ENCODE measurements at regions not wholly inside any gene's neighbourhood (a gene's known extent, or its start where the extent isn't known, plus 50 kb on each side); places are given as distances from the start of the nearest gene placed in this dataset.

DNA sequence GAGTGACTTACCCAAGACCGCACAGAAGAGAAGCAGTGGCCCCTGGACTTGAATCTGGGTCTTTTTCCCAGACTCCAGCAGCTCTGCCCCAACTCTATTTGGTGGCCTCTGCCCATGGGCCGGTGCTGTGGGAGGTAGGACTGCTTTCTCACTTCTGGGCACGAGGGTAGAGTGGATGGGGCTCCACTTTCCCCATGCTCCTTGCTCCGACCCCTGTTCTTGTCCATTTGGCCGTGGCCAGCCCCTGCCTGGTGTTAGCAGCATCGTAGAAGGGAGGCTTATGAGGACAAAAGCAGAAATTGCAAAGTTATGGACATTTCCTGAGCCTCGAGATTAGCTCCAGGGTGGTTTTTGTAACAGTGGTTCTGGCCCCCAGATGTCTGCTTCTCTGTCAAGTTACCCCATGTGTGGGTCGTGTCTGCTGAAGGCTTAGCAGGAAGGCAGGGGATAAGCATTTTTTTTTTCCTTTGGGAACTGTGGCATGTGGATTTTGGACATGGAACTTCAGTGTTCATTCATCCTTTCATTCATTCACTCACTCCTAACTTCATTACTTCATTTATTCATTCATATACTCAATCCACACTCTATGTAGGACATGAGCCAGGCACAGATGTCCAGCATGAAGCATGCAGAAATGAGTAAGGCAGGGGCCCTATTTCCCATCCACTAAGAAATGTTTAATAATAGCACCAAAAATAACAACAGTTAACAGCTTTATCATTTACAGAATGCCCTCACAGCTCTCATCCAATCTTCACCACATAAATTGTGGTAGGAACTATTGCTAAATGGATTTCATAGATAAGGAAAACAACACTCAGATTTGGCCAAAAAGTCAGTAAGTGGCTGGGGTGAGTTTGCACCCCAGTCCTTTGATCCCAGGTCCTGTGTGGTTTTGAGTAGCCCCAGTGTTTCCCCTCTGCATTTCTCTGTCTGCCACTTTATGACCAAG lies 180.5 kb downstream of the OPA1 start:
- TF ChIP-seq, protein P1, sequence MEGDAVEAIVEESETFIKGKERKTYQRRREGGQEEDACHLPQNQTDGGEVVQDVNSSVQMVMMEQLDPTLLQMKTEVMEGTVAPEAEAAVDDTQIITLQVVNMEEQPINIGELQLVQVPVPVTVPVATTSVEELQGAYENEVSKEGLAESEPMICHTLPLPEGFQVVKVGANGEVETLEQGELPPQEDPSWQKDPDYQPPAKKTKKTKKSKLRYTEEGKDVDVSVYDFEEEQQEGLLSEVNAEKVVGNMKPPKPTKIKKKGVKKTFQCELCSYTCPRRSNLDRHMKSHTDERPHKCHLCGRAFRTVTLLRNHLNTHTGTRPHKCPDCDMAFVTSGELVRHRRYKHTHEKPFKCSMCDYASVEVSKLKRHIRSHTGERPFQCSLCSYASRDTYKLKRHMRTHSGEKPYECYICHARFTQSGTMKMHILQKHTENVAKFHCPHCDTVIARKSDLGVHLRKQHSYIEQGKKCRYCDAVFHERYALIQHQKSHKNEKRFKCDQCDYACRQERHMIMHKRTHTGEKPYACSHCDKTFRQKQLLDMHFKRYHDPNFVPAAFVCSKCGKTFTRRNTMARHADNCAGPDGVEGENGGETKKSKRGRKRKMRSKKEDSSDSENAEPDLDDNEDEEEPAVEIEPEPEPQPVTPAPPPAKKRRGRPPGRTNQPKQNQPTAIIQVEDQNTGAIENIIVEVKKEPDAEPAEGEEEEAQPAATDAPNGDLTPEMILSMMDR (conservative IDR thresholded peaks at IDR 0.05; ENCODE audit: control insufficient read depth, insufficient read depth, low read depth, low read length): no peak
- H3K4me3 ChIP-seq (ENCODE audit: control insufficient read depth, low read depth, low read length): no peak overlapping the region
- no peak for DNase-seq (ENCODE audit: low read depth)

DNA sequence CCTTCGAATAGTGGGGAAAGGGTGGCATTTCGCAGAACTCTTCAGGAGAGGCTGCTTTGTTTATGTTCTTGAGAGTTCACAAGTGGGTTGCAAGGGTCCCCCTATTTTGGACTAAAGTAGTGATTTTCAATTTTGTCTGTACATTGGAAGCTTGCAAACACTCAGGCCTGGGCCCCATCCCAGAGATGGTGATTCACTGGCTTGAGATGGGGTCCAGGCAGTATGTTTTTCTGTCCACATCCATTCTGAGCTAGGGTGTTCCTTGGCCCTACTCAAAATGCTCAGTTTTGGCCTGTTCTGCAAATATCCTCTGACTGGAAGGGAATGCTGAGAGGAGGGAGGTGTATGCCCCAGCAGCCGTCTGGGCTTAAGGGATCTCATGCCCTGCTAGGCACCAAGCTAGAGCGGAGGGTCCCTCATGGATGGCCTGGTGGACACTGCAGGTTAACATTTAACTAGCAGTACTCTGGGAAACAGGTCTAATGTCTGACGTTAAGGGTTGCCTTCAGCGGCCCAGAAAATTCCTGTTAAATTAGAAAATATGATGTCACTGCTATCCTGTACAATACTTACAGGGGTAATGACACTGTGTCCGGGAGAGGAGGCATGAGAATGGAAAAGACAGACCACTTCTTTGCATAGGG lies 181.4 kb downstream of the OPA1 start:
- H3K4me3 ChIP-seq (ENCODE audit: control insufficient read depth, low read depth, low read length): no peak overlapping the region
- no peak for DNase-seq (ENCODE audit: low read depth)
- TF ChIP-seq, protein P1 (conservative IDR thresholded peaks at IDR 0.05; ENCODE audit: control insufficient read depth, insufficient read depth, low read depth, low read length): no peak

DNA sequence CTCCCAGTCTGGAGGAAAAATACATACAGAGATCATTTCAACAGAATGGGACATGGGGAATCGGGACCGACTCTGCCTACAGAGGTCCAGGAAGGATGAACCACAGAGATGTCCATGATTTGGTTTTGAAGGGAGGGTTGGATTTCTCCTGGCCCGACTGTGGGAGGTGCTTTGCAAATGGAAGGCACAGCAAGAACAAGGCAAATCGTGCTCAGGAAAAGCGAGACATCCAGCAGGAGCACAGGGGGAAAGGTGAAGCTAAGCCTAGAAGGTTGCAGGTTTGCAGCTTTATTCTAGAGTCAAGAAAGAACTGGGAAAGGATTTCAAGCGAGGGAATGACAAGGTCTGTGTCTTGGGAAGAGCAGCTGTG lies 181.9 kb downstream of the OPA1 start:
- no peak for DNase-seq (ENCODE audit: low read depth)
- TF ChIP-seq, protein P1 (conservative IDR thresholded peaks at IDR 0.05; ENCODE audit: control insufficient read depth, insufficient read depth, low read depth, low read length): no peak
- H3K4me3 ChIP-seq (ENCODE audit: control insufficient read depth, low read depth, low read length): no peak overlapping the region

DNA sequence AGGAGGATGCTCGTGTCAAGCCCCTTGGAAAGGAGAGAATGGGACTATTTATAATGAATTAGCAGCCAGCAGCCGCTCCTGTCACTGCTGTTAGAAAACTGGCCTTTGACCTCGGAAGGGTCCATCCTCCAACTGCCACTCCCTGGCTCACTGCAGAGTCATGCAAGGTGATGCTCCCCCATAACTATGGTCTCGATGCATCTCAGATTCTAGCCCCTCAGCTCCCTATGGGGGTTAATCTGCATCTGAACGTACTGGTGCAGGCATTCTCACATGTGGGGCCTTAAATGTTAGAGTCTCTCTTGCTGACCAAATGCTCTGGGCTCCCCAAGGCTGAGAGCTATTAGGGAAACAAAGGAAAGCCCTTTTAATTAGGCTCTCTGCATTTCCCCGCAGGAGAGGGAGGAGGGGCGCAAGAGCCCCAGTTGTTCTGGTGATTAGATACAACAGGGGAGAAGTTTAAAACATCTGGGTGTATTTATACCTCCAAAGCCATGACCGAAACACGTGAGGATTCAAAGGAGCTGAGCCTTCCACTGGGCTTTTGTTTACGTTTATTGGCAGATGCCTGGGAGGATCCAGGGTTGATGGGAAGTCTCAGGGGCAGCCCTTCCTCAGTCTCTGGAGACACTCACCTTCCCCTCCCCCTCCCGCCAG lies 182.5 kb downstream of the OPA1 start:
- TF ChIP-seq, protein P1 (conservative IDR thresholded peaks at IDR 0.05; ENCODE audit: control insufficient read depth, insufficient read depth, low read depth, low read length): no peak
- DNase-seq (ENCODE audit: low read depth): no peak
- no peak overlapping the region for H3K4me3 ChIP-seq (ENCODE audit: control insufficient read depth, low read depth, low read length)

DNA sequence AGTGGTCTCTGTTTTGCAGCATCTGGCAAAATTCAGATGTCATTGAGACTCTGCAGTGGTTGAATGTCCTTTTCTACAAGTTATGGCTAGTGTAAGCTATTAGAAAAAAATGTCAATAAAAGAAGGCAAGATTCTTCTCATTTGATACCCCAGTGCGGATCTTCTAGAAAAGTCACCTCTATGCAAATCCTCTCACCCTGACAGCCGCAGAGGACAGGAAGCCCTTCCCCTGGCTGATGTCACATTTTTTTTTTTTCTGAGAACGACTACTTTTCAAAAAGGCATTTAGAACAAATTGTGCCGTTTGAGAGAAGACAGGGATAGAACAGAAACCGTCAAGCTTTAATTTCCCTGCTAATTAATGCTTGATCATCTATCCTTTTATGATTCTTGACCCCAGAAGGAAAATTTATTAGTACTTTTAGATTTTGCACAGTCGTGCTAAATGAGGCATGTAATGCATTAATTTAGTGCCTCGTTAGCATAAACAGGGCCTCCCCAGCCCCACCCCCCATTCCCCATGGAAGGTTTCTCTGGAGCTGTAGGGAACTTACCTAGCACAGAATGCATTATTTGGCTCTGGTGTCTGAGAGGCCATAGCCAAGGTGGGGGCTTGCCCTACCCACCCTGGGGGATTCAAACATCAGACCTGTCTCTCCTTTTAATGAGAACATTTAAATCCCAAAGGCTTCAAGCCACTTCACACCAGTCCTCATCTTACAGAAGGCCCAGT lies 183.8 kb downstream of the OPA1 start:
- H3K4me3 ChIP-seq (ENCODE audit: control insufficient read depth, low read depth, low read length): no peak overlapping the region
- DNase-seq (ENCODE audit: low read depth): no peak
- TF ChIP-seq, protein P1 (conservative IDR thresholded peaks at IDR 0.05; ENCODE audit: control insufficient read depth, insufficient read depth, low read depth, low read length): no peak

DNA sequence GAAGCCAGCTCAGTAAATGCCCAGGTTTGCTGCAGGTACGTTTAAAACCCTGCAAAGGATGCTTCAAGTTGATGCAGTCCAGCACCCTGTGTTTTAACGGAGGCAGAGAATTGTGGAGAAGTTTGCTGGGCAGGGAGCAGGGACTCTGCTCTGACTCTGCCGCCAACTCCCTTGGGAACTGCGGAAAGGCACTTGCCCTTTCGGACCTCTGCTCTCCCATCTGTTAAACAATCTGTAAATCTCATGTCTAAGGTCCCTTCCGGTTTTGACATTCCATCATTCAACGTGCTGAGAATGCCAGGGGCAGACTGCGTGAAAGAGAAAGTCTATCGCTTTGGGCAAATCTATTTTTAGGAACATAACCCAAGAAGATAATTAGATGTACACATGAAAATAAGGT lies 184.5 kb downstream of the OPA1 start:
- TF ChIP-seq, protein P1 (conservative IDR thresholded peaks at IDR 0.05; ENCODE audit: control insufficient read depth, insufficient read depth, low read depth, low read length): no peak

More for the DNA sequence above, 184.5 kb downstream of the OPA1 start:
- no peak overlapping the region for H3K4me3 ChIP-seq (ENCODE audit: control insufficient read depth, low read depth, low read length)
- no peak for DNase-seq (ENCODE audit: low read depth)

All from fibroblast of mammary gland (primary cell).